ENCODE measurements at regions not wholly inside any gene's neighbourhood (a gene's known extent, or its start where the extent isn't known, plus 50 kb on each side); places are given as distances from the start of the nearest gene placed in this dataset.
"Not testable (repeated sequence)": the region's sequence is repeated elsewhere in the genome, so short reads cannot be mapped to it uniquely, and the experiment has no call there.

DNA sequence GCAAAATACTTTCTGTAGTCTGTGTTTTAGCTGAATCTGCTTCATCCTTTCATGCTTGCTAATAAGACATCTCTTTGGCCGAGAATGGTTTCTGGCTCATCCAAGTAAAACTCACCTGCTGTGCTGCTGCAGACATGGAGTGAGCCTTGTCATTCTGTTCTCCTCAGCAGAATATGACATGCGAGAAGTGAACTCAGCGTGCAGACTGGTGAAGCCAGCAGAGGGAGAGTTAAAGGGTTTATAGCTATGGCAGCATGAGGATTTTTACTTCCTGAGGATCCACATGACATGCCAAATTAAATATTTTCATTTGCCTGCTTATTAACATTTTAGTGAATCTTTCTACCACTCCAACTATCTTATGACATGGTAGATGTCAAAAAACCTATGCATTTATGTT is 658.4 kb upstream of the NECTIN3 start:
- DNase-seq (ENCODE audit: low spot score): no peak
- intact Hi-C loops (cut with DNase I): no loop called here

DNA sequence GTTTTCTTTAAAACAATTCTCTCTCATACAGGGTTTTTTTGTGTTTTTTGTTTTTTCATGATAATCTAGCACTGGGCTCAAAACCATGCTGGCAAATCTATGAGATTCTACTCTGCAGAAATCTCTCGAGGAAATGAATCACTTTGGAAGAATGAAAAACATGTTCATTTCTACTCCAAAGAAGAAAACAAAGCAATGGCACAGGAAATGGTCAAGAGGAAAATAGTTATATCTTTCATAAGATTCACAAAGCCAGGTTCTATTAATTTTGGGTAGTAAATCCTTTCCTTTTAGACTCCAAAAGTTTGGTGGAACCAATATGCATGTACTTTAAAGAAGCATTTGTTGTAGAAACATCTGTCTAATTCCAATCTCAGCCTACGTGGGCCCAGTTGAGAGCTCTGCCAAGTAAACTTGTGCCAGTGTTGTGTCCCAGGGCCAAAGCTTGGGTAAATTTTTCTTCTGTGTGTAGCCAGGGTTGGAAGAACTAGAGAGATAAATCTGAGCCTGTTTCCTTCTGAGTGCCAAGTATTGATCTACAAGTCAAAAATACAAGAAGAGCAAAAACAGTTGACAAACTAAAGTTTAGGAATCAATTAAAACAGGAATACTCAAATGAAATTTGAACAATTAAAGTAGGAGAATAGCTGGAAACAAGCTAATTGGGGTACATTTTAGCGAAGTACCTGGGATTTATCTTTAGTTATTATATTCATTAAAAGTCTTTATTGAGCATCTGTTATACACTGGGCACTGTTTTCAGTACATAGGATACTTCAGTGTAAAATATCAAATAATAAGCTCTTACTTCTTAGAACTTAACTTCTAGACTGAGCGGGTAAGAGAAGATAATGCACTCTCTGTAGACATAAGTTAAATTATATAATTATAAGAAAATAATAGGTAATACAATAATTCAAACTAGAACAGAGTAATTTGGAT is 657.5 kb upstream of the NECTIN3 start:
- intact Hi-C loops (cut with DNase I): no loop called here
- DNase-seq (ENCODE audit: low spot score): no peak

DNA sequence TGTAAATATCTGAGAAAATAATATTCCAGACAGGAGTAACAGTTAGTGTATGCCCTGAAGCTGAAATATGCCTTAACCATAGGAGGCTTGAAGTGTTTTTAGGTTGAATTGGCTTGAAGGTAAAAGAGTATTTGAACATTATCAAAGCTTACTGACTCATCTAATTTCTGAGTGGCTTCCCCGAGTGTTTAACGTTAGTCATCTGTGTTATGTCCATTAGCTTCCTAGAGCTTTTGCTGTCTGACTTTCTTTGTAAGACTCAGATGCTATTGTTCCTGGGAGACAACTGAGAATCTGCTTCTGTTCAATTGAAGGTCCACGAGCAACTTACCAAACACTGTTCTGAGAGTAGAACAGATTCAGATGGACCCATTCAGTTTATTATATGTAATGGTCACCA is 656.8 kb upstream of the NECTIN3 start:
- DNase-seq (ENCODE audit: low spot score): no peak
- intact Hi-C loops (cut with DNase I): no loop called here

DNA sequence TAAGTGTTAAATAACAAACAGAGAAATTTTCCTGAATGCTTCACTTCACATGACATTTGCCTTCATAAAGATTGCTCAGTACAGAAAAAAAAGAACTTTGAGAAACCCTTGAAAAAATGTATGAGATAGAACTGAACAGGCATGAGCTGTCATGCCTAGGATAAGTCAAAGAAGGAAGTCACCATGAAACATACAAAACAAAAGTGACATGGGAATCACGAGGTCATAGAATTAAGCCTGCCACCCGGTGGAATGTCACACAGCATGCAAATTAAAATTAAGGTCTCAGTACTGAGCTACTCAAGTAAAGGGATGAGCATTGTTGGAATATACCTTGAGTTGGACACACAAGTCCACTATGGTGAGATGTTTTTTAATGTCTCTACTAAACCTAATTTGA is 652.5 kb upstream of the NECTIN3 start:
- intact Hi-C loops (cut with DNase I): no loop called here
- DNase-seq (ENCODE audit: low spot score): no peak

DNA sequence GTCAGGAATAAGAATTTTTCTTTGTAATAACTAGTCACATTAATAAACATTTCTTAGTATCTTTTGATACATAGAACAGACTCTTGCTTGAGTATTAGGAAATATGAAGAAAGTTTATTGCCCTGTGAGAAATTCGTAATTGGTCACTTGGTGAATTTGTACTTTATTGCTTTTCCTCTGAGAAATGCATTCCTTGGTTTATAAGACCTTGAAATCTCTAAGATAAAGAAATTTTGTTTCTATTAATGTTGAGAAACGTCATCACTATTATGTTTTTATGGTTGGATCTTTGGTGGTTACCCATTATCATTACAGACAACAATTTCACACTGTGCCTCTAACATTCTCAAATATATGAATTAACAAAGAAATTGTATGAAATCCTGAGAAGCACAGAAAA is 652.0 kb upstream of the NECTIN3 start:
- no peak for DNase-seq (ENCODE audit: low spot score)
- intact Hi-C loops (cut with DNase I): no loop called here

DNA sequence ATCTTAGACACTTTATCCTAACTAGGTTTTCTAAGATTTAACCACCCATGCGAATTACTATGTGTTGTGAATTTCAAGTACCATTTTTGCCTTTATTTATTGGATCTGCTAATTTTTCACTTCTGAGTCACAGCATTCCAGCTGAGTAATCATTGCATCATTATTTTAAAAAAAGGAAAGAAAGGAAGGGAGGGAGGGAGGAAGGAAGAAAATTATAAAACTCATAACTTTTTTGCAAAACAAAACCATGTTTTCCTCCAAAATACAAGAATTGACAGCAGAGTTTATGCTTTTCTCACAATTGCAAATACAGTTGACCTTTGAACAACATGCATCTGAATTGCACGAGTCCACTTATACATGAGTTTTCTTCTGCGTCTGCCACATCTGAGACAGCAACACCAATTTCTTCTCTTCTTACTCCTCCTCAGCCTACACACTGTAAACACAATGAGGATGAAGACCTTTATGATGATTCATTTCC is 651.4 kb upstream of the NECTIN3 start:
- intact Hi-C loops (cut with DNase I): no loop called here
- no peak for DNase-seq (ENCODE audit: low spot score)

DNA sequence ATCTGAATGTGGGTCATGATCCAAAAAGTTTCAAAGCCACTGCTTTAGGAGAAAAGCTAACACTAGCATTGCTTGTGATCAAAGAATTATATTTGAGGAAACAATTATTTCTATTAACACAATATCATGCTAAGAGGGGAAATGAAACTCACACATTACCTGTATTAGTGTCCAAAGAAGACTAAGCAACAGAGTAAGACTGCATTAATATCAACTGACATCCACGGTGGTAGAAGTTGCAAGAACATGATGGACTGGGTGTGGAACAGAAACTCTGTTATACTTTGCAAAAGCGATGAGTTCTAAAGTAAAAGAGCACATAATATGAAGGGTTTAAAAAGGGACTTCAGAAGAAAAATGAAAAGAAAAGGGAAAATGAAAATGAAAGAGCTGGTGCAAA is 648.3 kb upstream of the NECTIN3 start:
- intact Hi-C loops (cut with DNase I): no loop called here
- DNase-seq (ENCODE audit: low spot score): no peak

DNA sequence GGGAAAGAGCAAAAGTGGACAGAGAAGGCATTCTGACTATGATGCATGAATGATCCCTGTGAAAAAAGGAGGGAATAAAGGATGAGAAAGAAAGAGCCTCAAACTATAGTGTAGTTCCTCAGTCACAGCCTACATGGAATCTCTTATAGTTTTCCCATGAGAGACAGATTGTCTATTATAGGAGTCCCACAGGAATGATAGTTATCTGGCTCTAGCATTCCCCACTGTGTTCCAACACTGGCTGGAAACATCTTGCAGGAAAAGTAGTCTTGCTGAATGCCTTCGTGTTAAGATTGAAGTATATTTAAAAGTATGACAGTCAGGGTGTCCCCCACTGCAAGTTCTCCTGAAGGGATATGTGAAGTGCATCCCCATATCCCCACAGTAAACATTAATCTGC is 641.5 kb upstream of the NECTIN3 start:
- intact Hi-C loops (cut with DNase I): no loop called here

DNA sequence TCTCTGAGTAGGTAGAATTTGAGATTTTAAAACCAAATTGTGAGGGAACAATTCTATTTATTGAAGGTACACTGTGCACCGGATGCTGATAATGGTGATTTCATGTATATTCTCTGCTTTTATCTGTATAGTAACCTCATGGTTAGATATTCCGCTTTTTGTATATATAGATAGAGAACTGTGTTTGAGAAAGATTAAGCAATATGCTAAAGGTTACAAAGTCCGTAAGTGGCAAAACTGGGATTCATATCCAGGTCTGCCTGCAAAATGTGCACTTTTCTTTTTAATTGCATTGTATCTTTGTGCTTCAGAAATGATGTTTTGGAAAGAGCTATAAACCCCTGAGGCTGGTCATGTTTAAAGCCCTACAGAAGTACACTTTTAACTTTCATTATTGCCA is 635.4 kb upstream of the NECTIN3 start:
- DNase-seq (ENCODE audit: low spot score): no peak
- intact Hi-C loops (cut with DNase I): no loop called here

More for the DNA sequence above, 641.5 kb upstream of the NECTIN3 start:
- no peak for DNase-seq (ENCODE audit: low spot score)

DNA sequence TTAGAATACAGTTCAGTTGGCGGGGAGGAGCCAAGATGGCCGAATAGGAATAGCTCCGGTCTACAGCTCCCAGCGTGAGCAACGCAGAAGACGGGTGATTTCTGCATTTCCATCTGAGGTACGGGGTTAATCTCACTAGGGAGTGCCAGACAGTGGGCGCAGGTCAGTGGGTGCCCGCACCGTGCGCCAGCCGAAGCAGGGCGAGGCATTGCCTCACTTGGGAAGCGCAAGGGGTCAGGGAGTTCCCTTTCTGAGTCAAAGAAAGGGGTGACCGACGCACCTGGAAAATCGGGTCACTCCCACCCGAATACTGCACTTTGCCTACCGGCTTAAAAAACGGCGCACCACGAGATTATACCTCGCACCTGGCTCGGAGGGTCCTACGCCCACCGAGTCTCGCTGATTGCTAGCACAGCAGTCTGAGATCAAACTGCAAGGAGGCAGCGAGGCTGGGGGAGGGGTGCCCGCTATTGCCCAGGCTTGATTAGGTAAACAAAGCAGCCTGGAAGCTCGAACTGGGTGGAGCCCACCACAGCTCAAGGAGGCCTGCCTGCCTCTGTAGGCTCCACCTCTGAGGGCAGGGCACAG is 631.5 kb upstream of the NECTIN3 start:
- intact Hi-C loops (cut with DNase I); DNase-seq (ENCODE audit: low spot score): not testable (repeated sequence)

DNA sequence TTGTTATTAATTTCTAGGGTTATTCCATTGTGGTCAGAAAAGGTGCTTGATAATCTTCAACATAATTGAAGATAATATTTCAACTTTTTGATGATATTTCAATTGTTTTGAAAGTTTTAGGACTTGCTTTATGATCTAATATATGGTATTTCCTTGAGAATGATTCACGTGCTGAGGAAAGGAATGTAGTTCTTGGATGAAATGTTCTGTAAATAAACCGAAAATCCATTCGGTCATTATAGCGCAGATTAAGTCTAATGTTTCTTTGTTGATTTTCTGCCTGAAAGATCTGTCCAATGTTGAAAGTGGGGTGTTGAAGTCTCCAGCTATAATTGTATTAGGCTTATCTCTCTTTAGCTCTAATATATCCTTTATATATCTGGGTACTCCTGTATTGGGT is 617.5 kb upstream of the NECTIN3 start:
- no peak for DNase-seq (ENCODE audit: low spot score)
- intact Hi-C loops (cut with DNase I): no loop called here

DNA sequence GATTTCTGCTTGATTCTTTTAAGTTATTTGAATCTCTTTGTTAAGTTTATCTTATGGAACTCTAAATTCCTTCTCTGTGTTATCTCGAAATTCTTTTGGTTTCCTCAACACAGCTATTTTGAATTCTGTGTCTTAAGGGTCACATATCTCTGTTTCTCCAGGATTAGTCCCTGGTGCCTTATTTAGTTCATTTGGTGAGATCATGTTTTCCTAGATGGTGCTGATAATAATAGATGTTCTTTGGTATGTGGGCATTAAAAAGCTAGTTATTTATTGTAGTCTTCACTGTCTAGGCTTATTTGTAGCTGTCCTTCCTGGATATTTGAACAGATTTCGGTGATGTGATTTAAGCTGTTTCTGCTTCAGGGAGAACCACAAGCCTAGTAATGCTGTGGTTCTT is 615.6 kb upstream of the NECTIN3 start:
- DNase-seq (ENCODE audit: low spot score): no peak

DNA sequence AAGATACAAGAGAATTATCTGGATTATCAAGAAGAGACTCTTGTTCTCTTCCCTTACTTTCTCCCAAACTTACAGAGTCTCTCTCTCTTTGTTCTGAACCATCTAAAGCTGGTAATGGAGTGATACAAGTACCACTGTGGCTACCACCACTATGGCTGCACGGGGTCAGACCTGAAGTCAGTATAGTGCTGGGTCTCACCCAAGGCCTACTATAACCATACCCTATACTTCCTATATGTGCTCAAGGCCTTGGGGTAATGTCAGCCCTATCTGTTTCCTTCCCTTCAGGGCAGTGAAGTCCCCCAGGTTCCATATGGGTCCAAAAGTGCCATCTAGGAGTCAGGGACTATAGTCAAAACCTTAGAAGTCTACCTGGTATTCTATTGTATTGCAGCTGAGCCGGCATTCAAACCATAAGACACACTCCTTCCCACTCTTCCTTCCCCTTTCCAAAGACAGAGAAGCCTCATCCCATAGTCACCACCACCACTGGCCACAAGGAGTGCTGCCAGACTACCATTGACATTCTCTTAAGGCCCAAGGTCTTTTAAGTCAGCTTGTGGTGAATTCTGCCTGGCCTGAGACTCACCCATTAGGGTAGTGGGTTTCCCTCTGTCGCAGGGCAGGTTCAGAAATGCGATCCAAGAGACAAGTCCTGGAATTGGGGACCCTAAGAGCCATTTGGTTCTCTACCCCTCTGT is 615.0 kb upstream of the NECTIN3 start:
- intact Hi-C loops (cut with DNase I): no loop called here
- no peak for DNase-seq (ENCODE audit: low spot score)

More for the DNA sequence above, 615.6 kb upstream of the NECTIN3 start:
- intact Hi-C loops (cut with DNase I): no loop called here

DNA sequence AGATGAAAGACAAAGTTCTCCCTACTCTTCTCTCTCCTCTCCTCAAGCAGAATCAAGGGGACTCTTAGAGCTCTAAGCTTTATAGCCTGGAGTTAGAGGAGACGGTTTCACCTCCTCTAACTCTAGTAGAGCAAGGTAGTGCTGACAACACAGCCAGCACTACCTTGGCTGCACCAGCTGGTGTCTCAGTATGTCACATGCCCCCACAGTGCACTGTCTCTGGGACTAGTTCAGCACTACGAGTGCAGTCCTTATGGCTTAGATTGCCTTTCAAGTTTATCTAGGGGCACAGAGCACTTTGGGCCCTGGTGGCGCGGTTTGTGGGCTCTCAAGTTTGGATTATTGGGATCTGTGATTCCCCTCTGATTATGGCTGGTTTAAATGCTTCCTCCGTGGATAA is 614.1 kb upstream of the NECTIN3 start:
- no peak for DNase-seq (ENCODE audit: low spot score)
- intact Hi-C loops (cut with DNase I): no loop called here

DNA sequence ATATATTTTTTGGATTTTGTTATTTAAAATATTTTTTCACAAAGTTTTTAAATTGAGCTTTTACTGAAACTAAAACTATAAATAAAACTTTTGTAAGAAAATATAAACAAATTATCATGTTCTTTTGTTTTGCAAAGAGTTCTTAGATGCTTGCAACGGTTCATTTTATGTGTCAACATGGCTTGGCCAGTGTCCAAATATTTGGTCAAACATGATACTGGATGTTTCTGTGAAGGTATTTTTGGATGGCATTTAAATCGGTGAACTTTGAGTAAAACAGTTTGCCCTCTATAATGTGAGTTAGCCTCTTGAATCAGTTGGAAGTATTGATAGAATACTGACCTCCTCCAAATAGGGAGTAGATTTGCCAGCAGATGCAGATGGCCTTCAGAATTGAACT is 612.6 kb upstream of the NECTIN3 start:
- intact Hi-C loops (cut with DNase I): no loop called here
- no peak for DNase-seq (ENCODE audit: low spot score)

DNA sequence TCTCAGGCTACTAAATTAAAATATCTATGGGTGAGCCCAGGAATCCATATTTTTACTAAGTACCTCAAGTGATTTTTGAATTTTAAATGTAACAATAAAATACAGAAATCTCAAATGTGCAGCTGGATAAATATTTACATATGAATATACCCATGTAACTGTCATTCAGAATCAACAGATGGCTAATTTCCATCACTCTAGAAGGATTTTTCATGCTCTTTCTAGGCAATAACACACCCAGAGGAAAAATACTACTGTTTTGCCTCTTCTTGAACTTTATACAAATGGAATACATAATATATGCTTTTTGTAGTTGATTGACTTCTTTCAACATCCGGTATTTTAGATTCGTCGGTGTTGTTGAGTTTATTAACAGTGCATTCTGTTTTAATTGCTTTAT is 601.3 kb upstream of the NECTIN3 start:
- DNase-seq (ENCODE audit: low spot score): no peak
- intact Hi-C loops (cut with DNase I): no loop called here

DNA sequence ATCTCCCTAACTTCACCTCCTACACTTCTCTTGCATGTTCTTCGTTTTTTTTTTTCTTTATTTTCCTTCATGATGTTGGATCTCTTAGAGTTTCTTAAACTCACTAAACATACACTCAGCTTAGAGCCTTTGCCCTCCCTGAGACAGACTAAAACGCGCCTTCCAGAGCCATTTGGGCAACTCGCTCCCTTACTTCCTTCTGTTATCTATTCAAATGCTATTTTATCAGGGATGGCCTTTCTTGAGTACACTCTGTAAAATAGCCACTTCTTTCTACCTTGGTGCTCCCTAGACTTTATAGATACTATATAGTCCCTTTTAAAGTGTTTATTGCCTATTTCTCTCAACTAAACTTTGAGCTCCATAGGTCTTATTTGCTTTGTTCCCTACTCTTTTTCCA is 598.2 kb upstream of the NECTIN3 start:
- intact Hi-C loops (cut with DNase I): no loop called here
- no peak for DNase-seq (ENCODE audit: low spot score)

DNA sequence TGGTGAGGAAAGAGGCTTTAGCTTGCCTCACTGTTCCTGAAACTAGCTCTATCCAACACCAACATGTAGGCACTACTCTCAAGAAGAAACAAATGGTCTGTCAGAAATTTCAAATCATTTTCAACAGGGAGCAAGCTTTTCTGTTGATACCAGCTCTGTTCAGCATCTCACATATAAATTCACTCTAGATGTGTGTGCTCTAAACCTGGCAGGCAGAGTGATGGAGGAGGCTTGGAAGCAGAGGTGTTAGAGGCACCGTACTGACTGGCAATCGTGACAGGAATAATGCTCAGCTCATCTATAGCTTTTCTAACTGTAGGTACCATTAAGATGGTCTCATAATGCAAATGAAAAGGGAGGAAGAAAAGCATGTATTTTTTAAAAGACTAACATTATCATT is 597.2 kb upstream of the NECTIN3 start:
- intact Hi-C loops (cut with DNase I): no loop called here
- no peak for DNase-seq (ENCODE audit: low spot score)

DNA sequence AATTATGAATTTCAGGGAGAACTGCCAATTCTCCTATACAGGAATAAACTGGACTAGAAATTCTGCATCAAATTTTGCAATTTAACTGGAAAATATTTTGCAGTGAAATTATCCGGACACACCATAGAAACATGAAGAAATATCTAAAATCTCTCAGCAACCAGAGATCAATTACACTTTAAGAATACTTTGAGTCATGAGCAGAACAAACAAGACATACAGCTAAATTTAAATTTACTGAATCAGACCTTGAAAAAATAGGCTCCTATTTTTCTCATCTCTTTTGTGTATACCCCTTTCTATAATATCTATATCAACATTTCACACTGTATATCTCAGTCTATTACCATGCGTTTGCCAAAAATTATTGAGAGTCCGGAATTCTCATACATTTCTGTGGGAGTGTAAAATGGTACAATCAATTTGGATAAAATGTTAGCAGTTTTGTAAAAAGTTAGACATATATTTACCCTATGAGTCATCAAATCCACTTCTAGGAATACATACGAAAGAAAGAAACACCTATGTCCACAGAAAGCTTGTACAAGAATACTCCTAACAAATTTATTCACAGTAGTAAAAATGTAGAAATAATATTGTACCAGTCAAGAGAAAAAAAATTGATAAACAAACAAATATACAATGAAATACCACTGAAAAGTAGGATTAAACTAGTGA is 593.1 kb upstream of the NECTIN3 start:
- no peak for DNase-seq (ENCODE audit: low spot score)
- intact Hi-C loops (cut with DNase I): no loop called here

DNA sequence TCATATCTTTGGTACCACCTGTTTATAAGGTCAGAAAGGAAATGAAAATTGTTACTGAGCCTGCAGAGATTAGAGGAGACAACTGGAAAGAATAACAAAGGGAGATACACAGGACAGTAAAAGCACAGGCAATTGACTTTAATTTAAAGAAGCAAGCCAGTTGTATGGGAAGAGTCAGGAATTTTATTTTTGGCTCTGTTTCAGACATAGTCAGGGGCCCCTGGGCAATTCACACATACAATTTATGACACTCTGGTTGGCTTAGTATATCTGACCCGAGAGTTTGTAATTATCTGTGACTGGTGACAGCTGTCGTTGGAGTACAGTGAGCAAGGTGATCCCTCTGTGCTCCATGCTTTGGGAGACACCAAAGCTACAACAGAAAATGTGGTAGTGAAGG is 591.9 kb upstream of the NECTIN3 start:
- no peak for DNase-seq (ENCODE audit: low spot score)
- intact Hi-C loops (cut with DNase I): no loop called here
